HG03460 (cell line): ENCODE measurements at regions not wholly inside any gene's neighbourhood (a gene's known extent, or its start where the extent isn't known, plus 50 kb on each side); places are given as distances from the start of the nearest gene placed in this dataset.

Source experiments
- ATAC-seq: cut with Tn5 transposase; IDR thresholded peaks from one replicate; pipeline ENCODE4 v1.9.1; 2021; ENCODE audit not compliant: unreplicated experiment

GRCh38 chr7:20021831-20022230, 195.4 kb downstream of the MACC1 start:
- ATAC-seq = peak; percentile 91

- no peak for ATAC-seq
Measured at GRCh38 chr7:20021066-20021465, 196.1 kb downstream of the MACC1 start.

- ATAC-seq = peak; percentile 64
Measured at GRCh38 chr7:20019757-20020432, 197.3 kb downstream of the MACC1 start.

GRCh38 chr7:20016669-20017068, 200.5 kb downstream of the MACC1 start:
- ATAC-seq = no peak

- no peak for ATAC-seq
Measured at GRCh38 chr7:20013536-20013935, 203.6 kb downstream of the MACC1 start.

- ATAC-seq = no peak
Measured at GRCh38 chr7:20012100-20012499, 205.1 kb downstream of the MACC1 start.

- ATAC-seq = no peak
Measured at GRCh38 chr7:20010877-20011276, 206.3 kb downstream of the MACC1 start.

- no peak for ATAC-seq
Measured at GRCh38 chr7:20007510-20007909, 209.7 kb downstream of the MACC1 start.

GRCh38 chr7:20005081-20005480, 212.1 kb downstream of the MACC1 start:
- no peak for ATAC-seq

GRCh38 chr7:19999681-20000080, 217.5 kb downstream of the MACC1 start:
- no peak for ATAC-seq

GRCh38 chr7:19991936-19992335, 218.5 kb upstream of the TMEM196 start:
- no peak for ATAC-seq

- ATAC-seq = no peak
Measured at GRCh38 chr7:19989906-19990305, 216.5 kb upstream of the TMEM196 start.

- ATAC-seq = no peak
Measured at GRCh38 chr7:19988860-19989259, 215.4 kb upstream of the TMEM196 start.

GRCh38 chr7:19984231-19984632, 210.8 kb upstream of the TMEM196 start:
- no peak for ATAC-seq

- ATAC-seq = no peak
Measured at GRCh38 chr7:19982841-19983835, 209.7 kb upstream of the TMEM196 start.

GRCh38 chr7:19973581-19973980, 200.2 kb upstream of the TMEM196 start:
- no peak for ATAC-seq

GRCh38 chr7:19972876-19973275, 199.5 kb upstream of the TMEM196 start:
- no peak for ATAC-seq

- no peak for ATAC-seq
Measured at GRCh38 chr7:19971956-19972355, 198.5 kb upstream of the TMEM196 start.

GRCh38 chr7:19970514-19970913, 197.1 kb upstream of the TMEM196 start:
- no peak for ATAC-seq

- ATAC-seq = no peak
Measured at GRCh38 chr7:19969859-19970493, 196.6 kb upstream of the TMEM196 start.

GRCh38 chr7:19964246-19964645, 190.8 kb upstream of the TMEM196 start:
- ATAC-seq = no peak

GRCh38 chr7:19963695-19964094, 190.3 kb upstream of the TMEM196 start:
- no peak for ATAC-seq
